Erythroblast (primary cell): ENCODE measurements at regions not wholly inside any gene's neighbourhood (a gene's known extent, or its start where the extent isn't known, plus 50 kb on each side); places are given as distances from the start of the nearest gene placed in this dataset.
"Not testable (repeated sequence)": the region's sequence is repeated elsewhere in the genome, so short reads cannot be mapped to it uniquely, and the experiment has no call there.

Source experiments
- DNase-seq, 2 experiments: peaks; one replicate each; lab custom pipeline; 2025; lab: John Stamatoyannopoulos, UW
- GATA1 ChIP-seq: IDR thresholded peaks from 2 replicates; pipeline ENCODE4 v1.6.1; 2011; ENCODE audit warnings: low read depth, mild to moderate bottlenecking, control low read depth, low read length, moderate library complexity
- POLR2A ChIP-seq: IDR thresholded peaks from 2 replicates; pipeline ENCODE4 v1.6.1; 2011; ENCODE audit warnings: mild to moderate bottlenecking, low read length

- TF ChIP-seq GATA1 (no peak), POLR2A (no peak)
- peak; percentile 52 to 71 for DNase-seq
Observed at GRCh38 chr18:961644-962355, 57.1 kb downstream of the ADCYAP1 start.

DNA sequence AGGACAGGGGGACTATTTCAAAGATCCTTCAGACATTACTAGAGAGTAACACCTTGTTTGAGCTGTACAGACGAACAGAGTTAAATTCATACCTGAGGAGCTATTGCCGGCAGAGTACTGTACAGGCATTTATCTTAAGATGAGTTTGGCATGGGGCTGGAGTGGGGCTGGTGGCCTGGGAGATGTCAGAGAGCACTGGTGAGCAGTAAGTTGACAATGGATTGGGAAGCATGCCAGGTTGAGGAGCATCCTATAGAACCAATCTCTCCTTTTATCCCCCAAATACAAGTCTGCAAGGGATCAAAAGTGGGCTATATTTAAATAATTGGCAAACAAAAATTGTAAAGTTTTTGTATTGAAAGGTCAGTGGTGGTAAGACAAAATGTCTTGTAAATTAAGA, 58.6 kb downstream of the ADCYAP1 start:
- TF ChIP-seq POLR2A: no peak
- TF ChIP-seq GATA1: no peak
- DNase-seq: no peak

GRCh38 chr18:965921-966758, 61.5 kb downstream of the ADCYAP1 start:
- TF ChIP-seq GATA1 (no peak), POLR2A (no peak)
- no peak for DNase-seq

- TF ChIP-seq POLR2A (no peak), GATA1 (no peak)
- peak in 1 of 2 experiments; percentile 32 for DNase-seq
Observed at GRCh38 chr18:966759-967576, 62.3 kb downstream of the ADCYAP1 start.

DNA sequence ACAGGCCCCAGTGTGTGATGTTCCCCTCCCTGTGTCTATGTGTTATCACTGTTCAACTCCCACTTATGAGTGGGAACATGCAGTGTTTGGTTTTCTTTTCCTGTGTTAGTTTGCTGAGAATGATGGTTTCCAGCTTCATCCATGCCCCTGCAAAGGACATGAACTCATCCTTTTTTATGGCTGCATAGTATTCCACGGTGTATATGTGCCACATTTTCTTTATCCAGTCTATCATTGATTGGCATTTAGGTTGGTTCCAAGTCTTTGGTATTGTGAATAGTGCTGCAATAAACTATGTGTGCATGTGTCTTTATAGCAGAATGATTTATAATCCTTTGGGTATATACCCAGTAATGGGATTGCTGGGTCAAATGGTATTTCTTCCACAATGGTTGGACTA, 64.2 kb downstream of the ADCYAP1 start:
- not testable (repeated sequence) for DNase-seq

- DNase-seq: not testable (repeated sequence)
Observed at GRCh38 chr18:969311-969710, 64.6 kb downstream of the ADCYAP1 start.

GRCh38 chr18:974606-975005, 69.9 kb downstream of the ADCYAP1 start:
- not testable (repeated sequence) for DNase-seq

DNA sequence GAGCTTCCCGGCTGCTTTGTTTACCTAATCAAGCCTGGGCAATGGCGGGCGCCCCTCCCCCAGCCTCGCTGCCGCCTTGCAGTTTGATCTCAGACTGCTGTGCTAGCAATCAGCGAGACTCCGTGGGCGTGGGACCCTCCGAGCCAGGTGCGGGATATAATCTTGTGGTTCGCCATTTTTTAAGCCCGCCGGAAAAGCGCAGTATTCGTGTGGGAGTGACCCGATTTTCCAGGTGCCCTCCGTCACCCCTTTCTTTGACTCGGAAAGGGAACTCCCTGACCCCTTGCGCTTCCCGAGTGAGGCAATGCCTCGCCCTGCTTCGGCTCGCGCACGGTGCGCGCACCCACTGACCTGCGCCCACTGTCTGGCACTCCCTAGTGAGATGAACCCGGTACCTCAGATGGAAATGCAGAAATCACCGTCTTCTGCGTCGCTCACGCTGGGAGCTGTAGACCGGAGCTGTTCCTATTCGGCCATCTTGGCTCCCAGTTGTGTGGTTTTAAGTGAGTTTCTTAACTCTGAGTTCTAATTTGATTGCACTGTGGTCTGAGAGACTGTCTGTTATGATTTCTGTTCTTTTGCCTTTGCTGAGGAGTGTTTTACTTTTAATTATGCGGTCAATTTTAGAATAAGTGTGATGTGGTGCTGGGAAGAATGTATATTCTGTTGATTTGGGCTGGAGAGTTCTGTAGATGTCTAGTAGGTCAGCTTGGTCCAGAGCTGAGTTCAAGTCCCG, 71.9 kb downstream of the ADCYAP1 start:
- not testable (repeated sequence) for DNase-seq

DNA sequence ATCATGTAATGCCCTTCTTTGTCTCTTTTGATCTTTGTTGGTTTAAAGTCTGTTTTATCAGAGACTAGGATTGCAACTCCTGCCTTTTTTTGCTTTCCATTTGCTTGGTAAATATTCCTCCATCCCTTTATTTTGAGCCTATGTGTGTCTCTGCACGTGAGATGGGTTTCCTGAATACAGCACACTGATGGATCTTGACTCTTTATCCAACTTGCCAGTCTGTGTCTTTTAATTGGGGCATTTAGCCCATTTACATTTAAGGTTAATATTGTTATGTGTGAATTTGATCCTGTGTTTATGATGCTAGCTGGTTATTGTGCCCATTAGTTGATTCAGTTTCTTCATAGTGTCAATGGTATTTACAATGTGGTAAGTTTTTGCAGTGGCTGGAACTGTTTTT, 72.7 kb downstream of the ADCYAP1 start:
- not testable (repeated sequence) for DNase-seq

DNA sequence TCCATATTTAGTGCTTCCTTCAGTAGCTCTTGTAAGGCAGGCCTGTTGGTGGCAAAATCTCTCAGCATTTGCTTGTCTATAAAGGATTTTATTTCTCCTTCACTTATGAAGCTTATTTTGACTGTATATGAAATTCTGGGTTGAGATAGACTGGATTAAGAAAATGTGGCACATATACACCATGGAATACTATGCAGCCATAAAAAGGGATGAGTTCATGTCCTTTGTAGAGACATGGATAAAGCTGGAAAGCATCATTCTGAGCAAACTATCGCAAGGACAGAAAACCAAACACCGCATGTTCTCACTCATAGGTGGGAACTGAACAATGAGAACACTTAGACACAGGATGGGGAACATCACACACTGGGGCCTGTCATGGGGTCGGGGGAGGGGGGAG, 73.1 kb downstream of the ADCYAP1 start:
- DNase-seq: not testable (repeated sequence)

GRCh38 chr18:980586-980985, 75.9 kb downstream of the ADCYAP1 start:
- TF ChIP-seq POLR2A (no peak), GATA1 (no peak)

GRCh38 chr18:984004-984403, 79.3 kb downstream of the ADCYAP1 start:
- TF ChIP-seq GATA1 (no peak), POLR2A (no peak)
- no peak for DNase-seq

More at GRCh38 chr18:980586-980985, 75.9 kb downstream of the ADCYAP1 start:
- no peak for DNase-seq

GRCh38 chr18:985212-985661, 80.6 kb downstream of the ADCYAP1 start:
- TF ChIP-seq GATA1 (no peak), POLR2A (no peak)
- no peak for DNase-seq

GRCh38 chr18:986051-986450, 81.4 kb downstream of the ADCYAP1 start:
- DNase-seq: no peak
- no peak for TF ChIP-seq POLR2A
- no peak for TF ChIP-seq GATA1
